ENCODE measurements at regions not wholly inside any gene's neighbourhood (a gene's known extent, or its start where the extent isn't known, plus 50 kb on each side); places are given as distances from the start of the nearest gene placed in this dataset.

DNA sequence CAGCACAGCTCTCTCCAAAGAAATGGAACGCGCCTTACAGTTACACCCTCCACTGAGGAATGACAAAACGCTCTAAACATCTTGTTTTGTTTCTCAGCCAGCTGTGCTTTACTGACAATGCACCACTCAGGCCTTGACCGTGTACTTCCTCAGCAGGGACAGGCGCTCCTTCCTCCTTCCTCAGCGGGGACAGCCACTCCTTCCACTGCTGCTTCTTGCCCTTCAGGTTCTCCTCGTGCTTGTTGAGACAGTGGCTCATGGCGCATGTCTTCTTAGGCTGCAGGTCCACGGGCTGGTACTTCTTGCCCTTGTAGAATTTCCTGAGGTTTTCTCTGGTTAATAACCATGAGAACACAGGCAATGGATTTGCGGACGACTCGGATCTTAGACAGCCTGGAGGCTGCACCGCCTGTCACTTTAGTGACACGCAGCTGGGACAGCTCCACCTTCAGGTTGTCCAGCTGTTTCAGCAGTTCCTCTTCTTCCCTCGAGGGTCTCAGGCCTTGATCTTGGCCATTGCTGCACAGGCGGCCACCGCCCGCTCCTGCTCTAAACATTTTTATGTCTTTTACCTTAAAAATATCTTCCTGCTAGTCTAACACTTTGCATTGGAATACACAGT is 613.8 kb downstream of the BRD1 start:
- DNase-seq: peak; percentile 37

DNA sequence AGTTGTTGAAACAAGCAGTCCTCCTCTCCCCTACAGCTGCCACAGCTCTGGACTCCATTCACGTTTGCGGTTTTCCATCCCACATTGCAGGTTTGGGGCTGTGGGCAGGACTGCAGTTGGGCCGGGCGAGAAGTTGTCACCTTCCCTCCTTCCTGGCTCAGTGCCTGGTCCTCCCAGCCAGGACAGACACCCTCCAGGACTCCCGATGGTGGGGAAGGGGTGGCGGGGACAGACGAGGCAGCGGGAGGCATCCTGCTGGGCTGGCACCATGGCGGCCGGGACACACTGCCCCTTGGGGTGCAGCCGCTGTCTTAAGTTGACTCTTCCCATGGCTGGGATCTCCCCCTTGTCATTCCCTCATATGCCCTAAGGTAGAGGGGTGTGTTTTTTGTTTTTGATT is 615.2 kb downstream of the BRD1 start:
- peak; percentile 38 for DNase-seq

DNA sequence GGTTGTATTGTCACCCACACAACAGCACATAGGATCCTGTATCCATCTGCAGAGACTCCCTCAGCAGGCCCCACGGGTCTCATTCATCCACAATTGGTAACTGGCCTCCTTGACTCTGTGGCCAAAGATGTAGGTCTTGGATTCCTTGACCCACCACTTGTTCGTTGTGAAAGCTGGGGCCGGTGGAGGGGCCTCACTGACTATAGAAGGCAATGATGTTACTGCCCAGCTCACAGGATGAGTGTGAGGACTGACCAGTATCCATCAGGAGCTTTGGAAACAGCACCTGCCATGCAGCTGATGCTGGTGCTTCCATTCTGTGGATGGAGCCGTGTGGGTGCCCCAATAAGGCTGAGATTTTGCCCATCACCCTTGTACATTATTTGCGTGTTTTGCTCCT is 615.7 kb downstream of the BRD1 start:
- peak; percentile 43 for DNase-seq

DNA sequence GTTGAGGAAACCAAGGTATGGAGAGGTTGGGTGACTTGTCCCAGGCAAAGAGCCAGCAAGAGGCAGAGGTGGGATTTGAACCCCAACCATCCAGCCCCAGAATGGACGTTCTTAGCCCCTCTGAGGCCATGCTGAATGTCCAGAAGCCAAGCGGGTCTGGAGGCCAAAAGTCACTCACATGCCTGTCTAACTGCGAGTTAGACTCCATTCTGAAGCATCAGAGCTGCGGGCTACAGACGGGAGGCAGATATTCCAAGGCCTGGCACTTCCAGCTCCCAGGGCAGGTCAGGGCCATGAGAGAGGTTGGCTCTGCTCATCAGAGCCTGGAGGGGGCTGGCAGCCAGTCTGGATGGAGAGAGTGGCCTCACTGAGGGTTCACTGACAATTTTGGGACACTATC is 616.5 kb downstream of the BRD1 start:
- DNase-seq: peak; percentile 21

DNA sequence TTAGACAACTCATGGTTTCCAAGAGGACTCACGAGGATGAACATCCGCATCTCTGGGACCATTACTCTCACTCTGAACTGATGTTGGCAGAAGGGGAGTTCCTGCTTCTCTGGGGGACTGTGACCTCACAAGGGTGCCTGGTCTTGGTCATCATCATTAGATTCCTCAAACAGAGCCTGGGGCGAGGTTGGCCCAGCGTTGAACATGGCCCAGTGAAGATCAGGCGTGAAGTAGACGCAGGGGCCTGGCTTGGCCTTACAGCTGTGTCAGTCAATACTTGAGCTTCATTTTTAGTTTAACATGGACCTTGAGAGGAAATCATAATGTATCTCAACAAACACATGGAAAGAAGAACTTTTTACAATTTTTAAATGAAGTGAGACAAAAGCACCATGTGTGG is 617.1 kb downstream of the BRD1 start:
- peak; percentile 34 for DNase-seq

GRCh38 chr22:49209452-49210195 is 618.0 kb downstream of the BRD1 start:
- peak; percentile 41 for DNase-seq

GRCh38 chr22:49208768-49209252 is 618.9 kb downstream of the BRD1 start:
- peak; percentile 10 for DNase-seq

GRCh38 chr22:49208004-49208402 is 619.7 kb downstream of the BRD1 start:
- peak; percentile 33 for DNase-seq

DNA sequence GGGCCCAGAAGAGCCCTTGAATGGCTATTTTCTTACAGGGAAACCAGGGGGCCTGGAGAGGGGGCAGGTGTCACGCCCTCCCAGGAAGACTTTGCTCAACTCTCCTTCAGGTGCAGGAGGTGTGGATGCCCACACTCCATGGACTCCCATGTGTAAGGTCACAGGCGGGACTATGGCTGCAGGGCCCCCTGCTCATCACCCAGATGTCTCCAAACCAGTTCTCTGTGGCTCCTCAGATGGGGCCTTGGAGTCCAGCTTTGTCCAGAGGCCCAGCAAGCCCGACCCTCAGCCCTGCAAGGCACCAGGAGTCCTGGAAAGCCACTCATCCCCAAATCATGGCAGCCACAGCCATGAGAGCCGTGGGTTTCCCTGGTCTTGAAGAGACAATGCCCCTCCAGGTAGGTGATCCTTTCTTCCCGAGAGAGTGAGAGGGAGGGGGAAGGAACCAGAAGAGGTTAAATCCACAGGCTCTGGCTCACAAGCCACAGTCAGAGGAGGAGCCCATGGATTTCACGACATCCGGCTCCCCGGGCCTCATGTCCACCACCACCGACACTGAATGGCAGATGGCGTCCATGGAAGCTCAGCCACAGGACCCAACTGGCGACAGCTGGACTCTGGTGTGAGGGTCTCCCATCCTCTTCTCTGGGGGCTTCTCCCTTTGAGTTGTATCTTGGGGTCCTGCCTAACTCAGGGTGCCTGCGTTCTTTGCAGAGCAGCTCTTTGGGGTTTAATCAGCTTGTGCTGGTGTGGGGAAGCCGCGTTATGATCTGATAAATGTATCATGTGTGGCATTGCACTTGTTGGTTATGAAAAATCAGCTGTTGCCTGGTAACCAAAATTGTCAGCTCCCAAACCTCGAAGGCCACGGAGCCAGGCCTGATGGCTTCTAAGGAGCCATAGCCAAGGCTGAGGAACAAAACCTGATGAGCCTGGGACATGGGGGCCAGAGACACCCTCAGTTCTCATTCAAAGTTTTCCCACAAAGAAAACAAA is 620.4 kb downstream of the BRD1 start:
- peak; percentile 36 for DNase-seq

- peak; percentile 41 for DNase-seq
These were observed 621.4 kb downstream of the BRD1 start for GRCh38 chr22:49206281-49206680.

GRCh38 chr22:49205483-49205800 is 622.2 kb downstream of the BRD1 start:
- DNase-seq: peak; percentile 41

DNA sequence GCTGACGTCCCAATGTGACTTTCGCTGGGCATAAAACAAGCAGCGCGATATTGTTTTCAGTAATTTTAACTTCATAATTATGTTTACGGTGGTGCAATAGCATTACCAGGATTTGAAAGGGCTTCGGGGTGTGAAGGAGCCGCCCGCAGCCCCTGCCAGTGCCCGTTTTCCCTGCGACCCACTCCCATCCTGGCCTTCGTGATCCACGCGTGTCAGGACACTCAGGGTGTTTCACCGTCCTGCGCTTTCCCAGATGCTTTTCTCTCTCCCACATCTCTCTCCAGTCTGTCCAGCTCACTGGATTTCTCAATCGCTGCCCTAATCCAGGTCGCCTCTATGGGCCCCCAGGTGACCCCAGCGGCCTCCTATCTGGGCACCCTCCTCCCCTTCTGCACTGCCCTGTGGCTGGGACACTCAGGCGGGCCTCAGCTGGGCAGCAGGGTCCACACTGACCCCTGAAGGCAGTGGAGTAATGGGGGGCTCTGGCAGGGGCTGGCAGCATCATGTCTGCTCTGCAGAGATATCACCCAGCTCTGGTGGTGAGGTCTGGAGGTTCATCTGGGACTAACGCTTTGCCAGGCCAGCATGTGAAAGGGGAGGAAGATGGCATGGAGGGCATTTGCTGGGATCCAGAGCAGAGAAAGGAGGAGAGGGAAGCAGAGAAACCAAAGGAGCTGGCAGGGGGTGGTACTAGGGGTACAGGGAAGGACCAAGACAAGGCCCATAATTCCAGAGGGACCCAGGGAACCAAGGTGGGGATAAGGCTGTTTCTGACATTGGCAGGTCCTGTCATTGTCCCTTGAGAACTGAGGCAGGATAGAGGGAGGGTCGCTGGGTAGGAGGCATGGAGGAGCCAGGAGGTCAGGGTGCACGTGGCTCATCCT is 622.8 kb downstream of the BRD1 start:
- DNase-seq: no peak

GRCh38 chr22:49203859-49204598 is 623.6 kb downstream of the BRD1 start:
- DNase-seq: peak; percentile 41

DNA sequence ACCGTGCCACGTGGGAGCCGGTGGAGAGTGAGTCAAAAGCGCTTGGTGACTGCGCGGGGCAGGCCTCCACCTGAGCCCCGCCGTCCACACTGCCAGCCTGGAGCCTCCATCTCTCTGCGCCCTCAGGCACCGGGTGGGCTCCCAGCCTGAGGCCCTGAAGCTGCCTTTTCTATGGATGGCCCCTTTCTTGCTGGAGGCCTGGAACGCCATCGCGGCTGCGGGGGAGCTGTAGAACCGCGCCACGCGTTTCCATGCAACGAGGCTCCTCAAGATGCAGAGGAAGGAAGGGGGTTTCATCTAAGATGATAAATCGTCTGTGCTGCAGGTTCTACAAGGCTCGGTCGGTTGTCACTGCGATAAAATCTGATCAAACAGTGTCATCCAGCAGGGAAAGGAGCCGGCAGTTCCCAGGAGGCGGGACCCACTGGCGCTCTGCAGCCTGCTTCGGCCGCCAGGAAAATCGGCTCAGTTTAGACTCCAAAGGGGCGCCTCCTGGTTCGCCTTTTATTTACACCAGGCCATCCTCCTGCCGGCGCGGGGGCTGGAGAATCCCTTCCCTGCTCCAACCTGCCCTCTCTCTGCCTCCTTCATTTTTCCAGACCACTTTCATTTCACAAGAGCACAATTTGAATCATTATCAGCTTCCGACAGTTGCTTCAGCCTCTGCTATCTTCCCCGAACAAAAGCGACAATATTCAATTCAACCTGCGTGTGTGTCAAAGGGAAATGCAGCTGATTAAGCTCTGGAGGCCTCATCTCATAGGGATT is 624.4 kb downstream of the BRD1 start:
- DNase-seq: peak; percentile 39

DNA sequence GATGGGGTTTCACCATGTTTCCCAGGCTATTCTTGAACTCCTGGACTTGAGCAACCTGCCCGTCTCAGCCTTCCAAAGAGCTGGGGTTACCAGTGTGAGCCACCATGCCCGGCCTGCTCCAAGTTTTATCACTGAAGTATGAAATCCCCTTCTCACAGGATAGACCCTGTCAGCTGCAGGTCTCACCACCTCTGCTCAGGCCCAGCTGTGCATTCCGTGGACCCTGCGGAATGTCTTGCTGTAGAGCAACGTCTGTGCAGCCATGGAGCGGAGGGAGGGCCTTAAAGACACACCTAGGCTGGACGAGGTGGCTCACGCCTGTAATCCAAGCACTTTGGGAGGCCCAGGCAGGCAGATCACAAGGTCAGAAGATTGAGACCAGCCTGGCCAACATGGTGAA is 625.4 kb downstream of the BRD1 start:
- peak; percentile 25 for DNase-seq

- peak; percentile 33 for DNase-seq
These were observed 626.4 kb downstream of the BRD1 start for GRCh38 chr22:49201046-49201970.

GRCh38 chr22:49199224-49199623 is 628.4 kb downstream of the BRD1 start:
- peak; percentile 4 for DNase-seq

- peak; percentile 45 for DNase-seq
These were observed 629.0 kb downstream of the BRD1 start for GRCh38 chr22:49198705-49199084.

- DNase-seq: peak; percentile 50
These were observed 629.5 kb downstream of the BRD1 start for GRCh38 chr22:49197986-49198704.
